ENCODE measurements at regions not wholly inside any gene's neighbourhood (a gene's known extent, or its start where the extent isn't known, plus 50 kb on each side); places are given as distances from the start of the nearest gene placed in this dataset.
"Not testable (repeated sequence)": the region's sequence is repeated elsewhere in the genome, so short reads cannot be mapped to it uniquely, and the experiment has no call there.

GRCh38 chr13:63236667-63237396 lies 1821.2 kb upstream of the PCDH20 start:
- not testable (repeated sequence) for DNase-seq (ENCODE audit: low read depth in 2 of 2)

GRCh38 chr13:63218596-63218995 lies 1802.9 kb upstream of the PCDH20 start:
- DNase-seq (ENCODE audit: low read depth in 2 of 2), result not testable (repeated sequence)

- DNase-seq (ENCODE audit: low read depth in 2 of 2), result no peak
These were observed 1793.8 kb upstream of the PCDH20 start for GRCh38 chr13:63209330-63210017.

- DNase-seq (ENCODE audit: low read depth in 2 of 2), result no peak
These were observed 1793.2 kb upstream of the PCDH20 start for GRCh38 chr13:63208826-63209225.

- DNase-seq (ENCODE audit: low read depth in 2 of 2), result peak in 1 of 2 experiments; percentile 34
These were observed 1790.8 kb upstream of the PCDH20 start for GRCh38 chr13:63206461-63206860.

GRCh38 chr13:63201493-63201892 lies 1785.8 kb upstream of the PCDH20 start:
- DNase-seq (ENCODE audit: low read depth in 2 of 2), result no peak

- DNase-seq (ENCODE audit: low read depth in 2 of 2), result no peak
These were observed 1783.9 kb upstream of the PCDH20 start for GRCh38 chr13:63199508-63199907.

GRCh38 chr13:63198071-63198470 lies 1782.4 kb upstream of the PCDH20 start:
- DNase-seq (ENCODE audit: low read depth in 2 of 2), result peak in 1 of 2 experiments; percentile 39

GRCh38 chr13:63195726-63196125 lies 1780.1 kb upstream of the PCDH20 start:
- no peak for DNase-seq (ENCODE audit: low read depth in 2 of 2)

- no peak for DNase-seq (ENCODE audit: low read depth in 2 of 2)
These were observed 1775.1 kb upstream of the PCDH20 start for GRCh38 chr13:63190742-63191141.

- DNase-seq (ENCODE audit: low read depth in 2 of 2), result no peak
These were observed 1774.6 kb upstream of the PCDH20 start for GRCh38 chr13:63190219-63190618.

- no peak for DNase-seq (ENCODE audit: low read depth in 2 of 2)
These were observed 1774.1 kb upstream of the PCDH20 start for GRCh38 chr13:63189712-63190111.

GRCh38 chr13:63184693-63185092 lies 1769.0 kb upstream of the PCDH20 start:
- DNase-seq (ENCODE audit: low read depth in 2 of 2), result peak; percentile 73 to 77

- no peak for DNase-seq (ENCODE audit: low read depth in 2 of 2)
These were observed 1759.9 kb upstream of the PCDH20 start for GRCh38 chr13:63175536-63175935.

GRCh38 chr13:63167699-63168337 lies 1752.2 kb upstream of the PCDH20 start:
- no peak for DNase-seq (ENCODE audit: low read depth in 2 of 2)

- no peak for DNase-seq (ENCODE audit: low read depth in 2 of 2)
These were observed 1750.7 kb upstream of the PCDH20 start for GRCh38 chr13:63166345-63166744.

GRCh38 chr13:63163903-63164302 lies 1748.3 kb upstream of the PCDH20 start:
- DNase-seq (ENCODE audit: low read depth in 2 of 2), result no peak

- no peak for DNase-seq (ENCODE audit: low read depth in 2 of 2)
These were observed 1745.6 kb upstream of the PCDH20 start for GRCh38 chr13:63161219-63161618.

GRCh38 chr13:63156816-63157215 lies 1741.2 kb upstream of the PCDH20 start:
- DNase-seq (ENCODE audit: low read depth in 2 of 2), result no peak

GRCh38 chr13:63149375-63149774 lies 1733.7 kb upstream of the PCDH20 start:
- DNase-seq (ENCODE audit: low read depth in 2 of 2), result no peak

GRCh38 chr13:63139277-63139676 lies 1723.6 kb upstream of the PCDH20 start:
- no peak for DNase-seq (ENCODE audit: low read depth in 2 of 2)

- no peak for DNase-seq (ENCODE audit: low read depth in 2 of 2)
These were observed 1714.3 kb upstream of the PCDH20 start for GRCh38 chr13:63129995-63130394.

GRCh38 chr13:63128716-63129115 lies 1713.1 kb upstream of the PCDH20 start:
- DNase-seq (ENCODE audit: low read depth in 2 of 2), result peak; percentile 28 to 37

All from fibroblast of skin of left quadriceps (primary cell).